ENCODE measurements at regions not wholly inside any gene's neighbourhood (a gene's known extent, or its start where the extent isn't known, plus 50 kb on each side); places are given as distances from the start of the nearest gene placed in this dataset.

DNA sequence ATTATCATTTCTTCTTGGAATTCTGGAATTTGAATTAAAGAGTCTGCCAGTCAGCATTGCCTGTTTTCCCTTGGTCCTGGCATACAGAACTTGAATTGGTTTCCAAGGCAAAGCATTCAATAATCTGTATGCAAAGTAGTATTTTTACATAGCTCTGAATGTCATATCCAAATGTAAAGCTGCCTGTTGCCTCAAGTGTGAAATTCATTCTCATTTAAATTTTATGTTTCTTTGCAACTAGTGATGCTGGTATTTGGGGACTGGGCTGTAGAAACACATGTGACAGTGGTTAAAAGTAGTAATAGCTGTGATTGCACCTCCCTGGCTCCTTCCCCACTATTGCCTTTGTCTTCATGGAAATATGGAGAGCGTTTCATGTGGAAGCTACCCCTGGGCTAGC, 743.9 kb upstream of the GOLIM4 start (continued):
- TF ChIP-seq, protein P1, sequence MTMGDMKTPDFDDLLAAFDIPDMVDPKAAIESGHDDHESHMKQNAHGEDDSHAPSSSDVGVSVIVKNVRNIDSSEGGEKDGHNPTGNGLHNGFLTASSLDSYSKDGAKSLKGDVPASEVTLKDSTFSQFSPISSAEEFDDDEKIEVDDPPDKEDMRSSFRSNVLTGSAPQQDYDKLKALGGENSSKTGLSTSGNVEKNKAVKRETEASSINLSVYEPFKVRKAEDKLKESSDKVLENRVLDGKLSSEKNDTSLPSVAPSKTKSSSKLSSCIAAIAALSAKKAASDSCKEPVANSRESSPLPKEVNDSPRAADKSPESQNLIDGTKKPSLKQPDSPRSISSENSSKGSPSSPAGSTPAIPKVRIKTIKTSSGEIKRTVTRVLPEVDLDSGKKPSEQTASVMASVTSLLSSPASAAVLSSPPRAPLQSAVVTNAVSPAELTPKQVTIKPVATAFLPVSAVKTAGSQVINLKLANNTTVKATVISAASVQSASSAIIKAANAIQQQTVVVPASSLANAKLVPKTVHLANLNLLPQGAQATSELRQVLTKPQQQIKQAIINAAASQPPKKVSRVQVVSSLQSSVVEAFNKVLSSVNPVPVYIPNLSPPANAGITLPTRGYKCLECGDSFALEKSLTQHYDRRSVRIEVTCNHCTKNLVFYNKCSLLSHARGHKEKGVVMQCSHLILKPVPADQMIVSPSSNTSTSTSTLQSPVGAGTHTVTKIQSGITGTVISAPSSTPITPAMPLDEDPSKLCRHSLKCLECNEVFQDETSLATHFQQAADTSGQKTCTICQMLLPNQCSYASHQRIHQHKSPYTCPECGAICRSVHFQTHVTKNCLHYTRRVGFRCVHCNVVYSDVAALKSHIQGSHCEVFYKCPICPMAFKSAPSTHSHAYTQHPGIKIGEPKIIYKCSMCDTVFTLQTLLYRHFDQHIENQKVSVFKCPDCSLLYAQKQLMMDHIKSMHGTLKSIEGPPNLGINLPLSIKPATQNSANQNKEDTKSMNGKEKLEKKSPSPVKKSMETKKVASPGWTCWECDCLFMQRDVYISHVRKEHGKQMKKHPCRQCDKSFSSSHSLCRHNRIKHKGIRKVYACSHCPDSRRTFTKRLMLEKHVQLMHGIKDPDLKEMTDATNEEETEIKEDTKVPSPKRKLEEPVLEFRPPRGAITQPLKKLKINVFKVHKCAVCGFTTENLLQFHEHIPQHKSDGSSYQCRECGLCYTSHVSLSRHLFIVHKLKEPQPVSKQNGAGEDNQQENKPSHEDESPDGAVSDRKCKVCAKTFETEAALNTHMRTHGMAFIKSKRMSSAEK (CRISPR knock-in tag; IDR thresholded peaks at IDR 0.05; ENCODE audit: borderline replicate concordance), result no peak
- TF ChIP-seq, protein P2, sequence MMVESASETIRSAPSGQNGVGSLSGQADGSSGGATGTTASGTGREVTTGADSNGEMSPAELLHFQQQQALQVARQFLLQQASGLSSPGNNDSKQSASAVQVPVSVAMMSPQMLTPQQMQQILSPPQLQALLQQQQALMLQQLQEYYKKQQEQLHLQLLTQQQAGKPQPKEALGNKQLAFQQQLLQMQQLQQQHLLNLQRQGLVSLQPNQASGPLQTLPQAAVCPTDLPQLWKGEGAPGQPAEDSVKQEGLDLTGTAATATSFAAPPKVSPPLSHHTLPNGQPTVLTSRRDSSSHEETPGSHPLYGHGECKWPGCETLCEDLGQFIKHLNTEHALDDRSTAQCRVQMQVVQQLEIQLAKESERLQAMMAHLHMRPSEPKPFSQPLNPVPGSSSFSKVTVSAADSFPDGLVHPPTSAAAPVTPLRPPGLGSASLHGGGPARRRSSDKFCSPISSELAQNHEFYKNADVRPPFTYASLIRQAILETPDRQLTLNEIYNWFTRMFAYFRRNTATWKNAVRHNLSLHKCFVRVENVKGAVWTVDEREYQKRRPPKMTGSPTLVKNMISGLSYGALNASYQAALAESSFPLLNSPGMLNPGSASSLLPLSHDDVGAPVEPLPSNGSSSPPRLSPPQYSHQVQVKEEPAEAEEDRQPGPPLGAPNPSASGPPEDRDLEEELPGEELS (CRISPR knock-in tag; IDR thresholded peaks at IDR 0.05), result 0 out of 2 replicates have a peak, but pooled peaks have one; percentile 35
- TF ChIP-seq, protein P3, sequence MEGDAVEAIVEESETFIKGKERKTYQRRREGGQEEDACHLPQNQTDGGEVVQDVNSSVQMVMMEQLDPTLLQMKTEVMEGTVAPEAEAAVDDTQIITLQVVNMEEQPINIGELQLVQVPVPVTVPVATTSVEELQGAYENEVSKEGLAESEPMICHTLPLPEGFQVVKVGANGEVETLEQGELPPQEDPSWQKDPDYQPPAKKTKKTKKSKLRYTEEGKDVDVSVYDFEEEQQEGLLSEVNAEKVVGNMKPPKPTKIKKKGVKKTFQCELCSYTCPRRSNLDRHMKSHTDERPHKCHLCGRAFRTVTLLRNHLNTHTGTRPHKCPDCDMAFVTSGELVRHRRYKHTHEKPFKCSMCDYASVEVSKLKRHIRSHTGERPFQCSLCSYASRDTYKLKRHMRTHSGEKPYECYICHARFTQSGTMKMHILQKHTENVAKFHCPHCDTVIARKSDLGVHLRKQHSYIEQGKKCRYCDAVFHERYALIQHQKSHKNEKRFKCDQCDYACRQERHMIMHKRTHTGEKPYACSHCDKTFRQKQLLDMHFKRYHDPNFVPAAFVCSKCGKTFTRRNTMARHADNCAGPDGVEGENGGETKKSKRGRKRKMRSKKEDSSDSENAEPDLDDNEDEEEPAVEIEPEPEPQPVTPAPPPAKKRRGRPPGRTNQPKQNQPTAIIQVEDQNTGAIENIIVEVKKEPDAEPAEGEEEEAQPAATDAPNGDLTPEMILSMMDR (IDR thresholded peaks at IDR 0.05), result no peak
- TF ChIP-seq RORB (CRISPR knock-in tag; IDR thresholded peaks at IDR 0.05) (no peak), ZNF423 (CRISPR knock-in tag; IDR thresholded peaks at IDR 0.05) (no peak), JAZF1 (CRISPR knock-in tag; IDR thresholded peaks at IDR 0.05) (no peak), JUN (CRISPR knock-in tag; IDR thresholded peaks at IDR 0.05) (no peak), ZNF396 (CRISPR knock-in tag; IDR thresholded peaks at IDR 0.05; ENCODE audit: borderline replicate concordance) (no peak), TP53 (CRISPR knock-in tag; IDR thresholded peaks at IDR 0.05) (no peak), PRRX2 (CRISPR knock-in tag; IDR thresholded peaks at IDR 0.05) (no peak), IRF2 (CRISPR knock-in tag; IDR thresholded peaks at IDR 0.05; ENCODE audit: borderline replicate concordance, low read depth) (no peak), GRHL2 (CRISPR knock-in tag; IDR thresholded peaks at IDR 0.05; ENCODE audit: insufficient replicate concordance, severe bottlenecking) (no peak), CBFB (CRISPR knock-in tag; IDR thresholded peaks at IDR 0.05; ENCODE audit: low read depth) (no peak), TEAD1 (CRISPR knock-in tag; IDR thresholded peaks at IDR 0.05) (peak; percentile 63; the same call in 1 of the 2 replicates), ZNF671 (CRISPR knock-in tag; IDR thresholded peaks at IDR 0.05) (no peak)
- TF ChIP-seq, protein P4, sequence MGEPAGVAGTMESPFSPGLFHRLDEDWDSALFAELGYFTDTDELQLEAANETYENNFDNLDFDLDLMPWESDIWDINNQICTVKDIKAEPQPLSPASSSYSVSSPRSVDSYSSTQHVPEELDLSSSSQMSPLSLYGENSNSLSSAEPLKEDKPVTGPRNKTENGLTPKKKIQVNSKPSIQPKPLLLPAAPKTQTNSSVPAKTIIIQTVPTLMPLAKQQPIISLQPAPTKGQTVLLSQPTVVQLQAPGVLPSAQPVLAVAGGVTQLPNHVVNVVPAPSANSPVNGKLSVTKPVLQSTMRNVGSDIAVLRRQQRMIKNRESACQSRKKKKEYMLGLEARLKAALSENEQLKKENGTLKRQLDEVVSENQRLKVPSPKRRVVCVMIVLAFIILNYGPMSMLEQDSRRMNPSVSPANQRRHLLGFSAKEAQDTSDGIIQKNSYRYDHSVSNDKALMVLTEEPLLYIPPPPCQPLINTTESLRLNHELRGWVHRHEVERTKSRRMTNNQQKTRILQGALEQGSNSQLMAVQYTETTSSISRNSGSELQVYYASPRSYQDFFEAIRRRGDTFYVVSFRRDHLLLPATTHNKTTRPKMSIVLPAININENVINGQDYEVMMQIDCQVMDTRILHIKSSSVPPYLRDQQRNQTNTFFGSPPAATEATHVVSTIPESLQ (CRISPR knock-in tag; IDR thresholded peaks at IDR 0.05), result no peak
- TF ChIP-seq, protein P5, sequence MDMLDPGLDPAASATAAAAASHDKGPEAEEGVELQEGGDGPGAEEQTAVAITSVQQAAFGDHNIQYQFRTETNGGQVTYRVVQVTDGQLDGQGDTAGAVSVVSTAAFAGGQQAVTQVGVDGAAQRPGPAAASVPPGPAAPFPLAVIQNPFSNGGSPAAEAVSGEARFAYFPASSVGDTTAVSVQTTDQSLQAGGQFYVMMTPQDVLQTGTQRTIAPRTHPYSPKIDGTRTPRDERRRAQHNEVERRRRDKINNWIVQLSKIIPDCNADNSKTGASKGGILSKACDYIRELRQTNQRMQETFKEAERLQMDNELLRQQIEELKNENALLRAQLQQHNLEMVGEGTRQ (CRISPR knock-in tag; IDR thresholded peaks at IDR 0.05), result peak; percentile 54
- TF ChIP-seq, protein P6, sequence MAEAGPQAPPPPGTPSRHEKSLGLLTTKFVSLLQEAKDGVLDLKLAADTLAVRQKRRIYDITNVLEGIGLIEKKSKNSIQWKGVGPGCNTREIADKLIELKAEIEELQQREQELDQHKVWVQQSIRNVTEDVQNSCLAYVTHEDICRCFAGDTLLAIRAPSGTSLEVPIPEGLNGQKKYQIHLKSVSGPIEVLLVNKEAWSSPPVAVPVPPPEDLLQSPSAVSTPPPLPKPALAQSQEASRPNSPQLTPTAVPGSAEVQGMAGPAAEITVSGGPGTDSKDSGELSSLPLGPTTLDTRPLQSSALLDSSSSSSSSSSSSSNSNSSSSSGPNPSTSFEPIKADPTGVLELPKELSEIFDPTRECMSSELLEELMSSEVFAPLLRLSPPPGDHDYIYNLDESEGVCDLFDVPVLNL (CRISPR knock-in tag; IDR thresholded peaks at IDR 0.05; ENCODE audit: borderline replicate concordance, low read depth), result no peak
- TF ChIP-seq, protein P7, sequence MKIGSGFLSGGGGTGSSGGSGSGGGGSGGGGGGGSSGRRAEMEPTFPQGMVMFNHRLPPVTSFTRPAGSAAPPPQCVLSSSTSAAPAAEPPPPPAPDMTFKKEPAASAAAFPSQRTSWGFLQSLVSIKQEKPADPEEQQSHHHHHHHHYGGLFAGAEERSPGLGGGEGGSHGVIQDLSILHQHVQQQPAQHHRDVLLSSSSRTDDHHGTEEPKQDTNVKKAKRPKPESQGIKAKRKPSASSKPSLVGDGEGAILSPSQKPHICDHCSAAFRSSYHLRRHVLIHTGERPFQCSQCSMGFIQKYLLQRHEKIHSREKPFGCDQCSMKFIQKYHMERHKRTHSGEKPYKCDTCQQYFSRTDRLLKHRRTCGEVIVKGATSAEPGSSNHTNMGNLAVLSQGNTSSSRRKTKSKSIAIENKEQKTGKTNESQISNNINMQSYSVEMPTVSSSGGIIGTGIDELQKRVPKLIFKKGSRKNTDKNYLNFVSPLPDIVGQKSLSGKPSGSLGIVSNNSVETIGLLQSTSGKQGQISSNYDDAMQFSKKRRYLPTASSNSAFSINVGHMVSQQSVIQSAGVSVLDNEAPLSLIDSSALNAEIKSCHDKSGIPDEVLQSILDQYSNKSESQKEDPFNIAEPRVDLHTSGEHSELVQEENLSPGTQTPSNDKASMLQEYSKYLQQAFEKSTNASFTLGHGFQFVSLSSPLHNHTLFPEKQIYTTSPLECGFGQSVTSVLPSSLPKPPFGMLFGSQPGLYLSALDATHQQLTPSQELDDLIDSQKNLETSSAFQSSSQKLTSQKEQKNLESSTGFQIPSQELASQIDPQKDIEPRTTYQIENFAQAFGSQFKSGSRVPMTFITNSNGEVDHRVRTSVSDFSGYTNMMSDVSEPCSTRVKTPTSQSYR (CRISPR knock-in tag; IDR thresholded peaks at IDR 0.05), result no peak
- TF ChIP-seq, protein P8, sequence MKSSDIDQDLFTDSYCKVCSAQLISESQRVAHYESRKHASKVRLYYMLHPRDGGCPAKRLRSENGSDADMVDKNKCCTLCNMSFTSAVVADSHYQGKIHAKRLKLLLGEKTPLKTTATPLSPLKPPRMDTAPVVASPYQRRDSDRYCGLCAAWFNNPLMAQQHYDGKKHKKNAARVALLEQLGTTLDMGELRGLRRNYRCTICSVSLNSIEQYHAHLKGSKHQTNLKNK (CRISPR knock-in tag; IDR thresholded peaks at IDR 0.05), result no peak
- TF ChIP-seq, protein P9, sequence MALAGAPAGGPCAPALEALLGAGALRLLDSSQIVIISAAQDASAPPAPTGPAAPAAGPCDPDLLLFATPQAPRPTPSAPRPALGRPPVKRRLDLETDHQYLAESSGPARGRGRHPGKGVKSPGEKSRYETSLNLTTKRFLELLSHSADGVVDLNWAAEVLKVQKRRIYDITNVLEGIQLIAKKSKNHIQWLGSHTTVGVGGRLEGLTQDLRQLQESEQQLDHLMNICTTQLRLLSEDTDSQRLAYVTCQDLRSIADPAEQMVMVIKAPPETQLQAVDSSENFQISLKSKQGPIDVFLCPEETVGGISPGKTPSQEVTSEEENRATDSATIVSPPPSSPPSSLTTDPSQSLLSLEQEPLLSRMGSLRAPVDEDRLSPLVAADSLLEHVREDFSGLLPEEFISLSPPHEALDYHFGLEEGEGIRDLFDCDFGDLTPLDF (CRISPR knock-in tag; IDR thresholded peaks at IDR 0.05), result no peak
